ENCODE measurements at regions not wholly inside any gene's neighbourhood (a gene's known extent, or its start where the extent isn't known, plus 50 kb on each side); places are given as distances from the start of the nearest gene placed in this dataset.
"Not testable (repeated sequence)": the region's sequence is repeated elsewhere in the genome, so short reads cannot be mapped to it uniquely, and the experiment has no call there.

DNA sequence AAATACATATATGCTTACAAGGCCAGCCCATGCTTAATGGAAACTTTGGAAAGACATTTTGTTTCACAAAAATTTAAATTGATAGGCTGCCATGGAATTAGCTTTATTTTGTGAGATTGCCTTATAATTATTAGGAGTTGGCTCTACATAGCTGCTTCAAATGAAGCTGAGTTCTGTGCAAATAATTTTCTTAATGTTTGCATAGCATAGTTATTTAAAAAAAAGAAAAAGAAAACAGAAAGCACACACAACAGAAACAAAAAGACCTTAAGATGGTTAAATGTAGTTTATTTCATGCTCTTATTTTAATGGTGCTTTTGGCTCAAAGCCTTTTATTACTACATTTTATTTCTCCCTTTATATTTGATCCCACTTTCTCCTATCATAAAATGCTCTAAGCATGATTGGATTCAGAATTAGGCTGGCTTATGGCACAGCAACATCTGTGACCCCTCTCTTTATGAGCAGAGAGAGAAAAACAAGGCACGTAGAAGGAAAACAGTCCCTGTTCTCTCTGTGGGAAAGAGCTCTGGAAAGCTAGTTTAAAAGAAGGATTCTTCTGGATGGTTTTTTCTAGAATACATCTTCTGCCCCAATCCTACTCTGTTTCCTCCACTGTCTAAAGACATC is 530.5 kb downstream of the NTRK2 start:
- DNase-seq = no peak

GRCh38 chr9:85192750-85193149 is 523.2 kb downstream of the NTRK2 start:
- no peak for DNase-seq

GRCh38 chr9:85186218-85186585 is 516.7 kb downstream of the NTRK2 start:
- no peak for DNase-seq

DNA sequence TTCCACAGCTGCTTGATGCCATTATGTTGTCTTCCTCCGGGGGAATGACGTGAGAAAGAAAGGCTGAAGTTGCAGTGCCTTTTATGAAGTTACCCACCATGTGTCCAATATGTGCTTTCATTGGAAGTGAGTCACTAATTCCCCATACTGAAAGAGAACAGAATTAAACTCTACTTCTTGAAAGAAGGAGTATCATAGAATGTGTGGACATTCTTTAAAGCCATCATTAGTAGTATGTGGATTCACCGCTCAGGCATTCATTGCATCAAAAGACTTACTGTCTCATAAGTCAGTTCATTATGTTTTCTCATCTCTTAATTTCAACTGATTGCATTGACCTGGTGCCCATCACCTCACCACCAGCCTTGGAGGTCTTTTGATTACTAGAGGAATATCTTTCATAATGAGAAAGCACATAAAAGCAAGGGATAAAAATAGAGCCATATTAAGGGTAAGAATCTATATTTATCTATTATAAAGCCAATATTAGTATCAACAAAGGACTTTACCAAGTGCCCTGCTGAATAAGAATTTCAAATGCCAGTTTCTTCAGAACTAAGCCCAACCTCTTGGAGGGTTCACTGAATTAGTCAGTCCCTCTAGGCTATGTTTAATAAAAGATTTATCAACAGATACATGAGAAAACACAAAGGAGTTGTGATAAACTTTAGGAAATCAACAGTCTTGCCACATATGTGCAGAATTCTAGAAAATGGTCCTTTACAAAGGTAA is 516.1 kb downstream of the NTRK2 start:
- no peak for DNase-seq

GRCh38 chr9:85182383-85182782 is 512.9 kb downstream of the NTRK2 start:
- DNase-seq = no peak

GRCh38 chr9:85178474-85178873 is 508.9 kb downstream of the NTRK2 start:
- no peak for DNase-seq

DNA sequence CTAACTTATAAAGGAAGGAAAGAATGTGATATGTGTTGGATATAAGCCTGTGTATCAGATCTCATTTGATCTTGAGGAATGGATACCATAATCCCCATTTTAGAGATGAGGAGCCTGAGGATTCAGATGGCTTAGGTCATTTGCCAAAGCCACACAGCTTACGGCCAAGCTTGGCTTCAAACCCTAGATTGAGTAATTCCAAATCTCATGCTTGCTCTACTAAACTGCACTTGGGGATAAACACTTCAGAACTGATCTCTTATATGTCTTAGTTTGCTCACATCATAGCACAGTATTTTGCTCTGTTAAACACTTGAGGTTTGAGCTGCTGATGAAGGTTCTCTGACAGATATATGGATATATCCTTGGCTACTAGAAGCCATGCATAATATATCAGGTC is 504.4 kb downstream of the NTRK2 start:
- no peak for DNase-seq

DNA sequence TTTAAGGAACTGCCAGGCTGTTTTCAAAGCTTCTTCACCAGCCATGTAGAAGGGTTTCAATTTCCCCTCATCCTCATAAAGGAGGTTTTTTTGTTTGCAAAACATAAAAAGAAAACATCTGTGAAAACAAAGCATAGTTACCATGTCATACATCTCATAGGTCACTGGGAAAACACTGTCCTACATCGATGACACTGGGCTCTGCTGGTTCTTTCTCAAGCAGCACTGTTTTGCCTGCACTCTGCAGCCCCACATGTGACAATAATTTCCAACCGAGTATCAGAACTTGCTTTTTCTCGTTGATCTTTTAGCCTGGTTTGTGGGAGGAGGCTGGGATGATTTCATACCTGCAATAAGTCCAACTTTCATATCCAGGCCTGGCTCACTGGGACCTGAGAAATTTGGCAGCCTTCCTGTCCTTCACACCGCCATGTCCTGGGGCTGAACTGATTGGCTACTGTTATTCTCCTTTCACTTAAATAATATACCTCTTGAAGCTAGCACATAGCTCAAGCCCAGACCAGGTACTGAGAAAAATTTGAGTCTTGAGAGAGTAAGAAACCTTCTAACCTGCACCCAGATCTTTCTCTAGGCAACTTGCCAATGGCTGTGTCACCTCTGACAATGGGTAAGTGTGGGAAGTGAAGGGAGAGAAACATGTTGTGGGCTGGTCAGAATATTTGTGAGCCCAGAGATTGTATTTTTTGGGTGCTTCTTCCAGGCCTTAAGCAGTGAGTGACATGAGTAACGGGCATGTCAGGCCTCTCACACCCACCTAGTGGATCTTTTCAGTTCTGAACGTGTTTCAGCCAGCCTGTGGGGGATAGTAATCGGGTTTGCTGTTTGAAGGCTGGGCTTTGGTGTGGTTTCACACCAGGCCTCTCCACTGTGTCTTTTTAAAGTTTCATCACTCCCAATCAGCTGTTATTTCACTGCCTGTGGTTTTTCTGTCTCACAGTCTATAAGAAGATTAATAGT is 502.8 kb downstream of the NTRK2 start:
- no peak for DNase-seq

GRCh38 chr9:85171163-85171562 is 501.6 kb downstream of the NTRK2 start:
- DNase-seq = no peak

DNA sequence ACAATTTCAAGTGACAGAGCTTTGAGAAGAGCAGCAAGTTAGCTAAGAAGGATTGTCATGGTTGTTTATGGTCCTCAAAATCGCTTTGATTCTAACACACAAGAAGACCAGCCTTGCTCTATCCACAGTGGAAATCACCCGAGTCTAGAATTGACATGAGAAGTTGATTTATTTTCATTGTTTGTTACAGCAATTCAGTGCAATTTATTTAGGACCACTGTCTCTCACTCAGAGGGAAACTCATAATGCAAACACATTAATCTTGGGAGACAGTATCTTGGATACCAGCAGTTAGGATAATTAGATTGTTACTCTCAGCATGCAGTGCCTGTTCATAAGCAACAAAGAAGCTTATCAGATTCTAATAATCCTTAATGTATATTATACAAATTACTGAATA is 498.9 kb downstream of the NTRK2 start:
- no peak for DNase-seq

- no peak for DNase-seq
These were observed 497.6 kb downstream of the NTRK2 start for GRCh38 chr9:85167146-85167545.

DNA sequence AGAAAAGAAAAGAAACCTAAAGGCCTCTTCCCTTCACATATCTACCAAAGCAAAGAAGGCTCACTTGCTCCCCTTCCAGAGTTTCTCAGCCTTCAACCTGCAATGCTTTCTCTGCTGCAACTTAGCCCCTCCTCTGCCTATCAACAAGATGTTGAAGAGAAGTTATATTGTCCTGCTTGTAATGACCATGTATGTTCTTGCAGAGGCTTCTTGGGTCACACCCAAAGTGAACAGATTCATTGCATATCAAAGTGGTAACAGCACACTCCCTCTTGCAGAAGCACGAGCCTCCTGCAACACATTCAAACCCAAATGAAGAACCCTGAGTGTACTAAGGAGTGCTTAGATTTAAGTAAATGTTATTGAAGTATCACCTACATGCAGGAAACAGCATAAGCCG is 494.3 kb downstream of the NTRK2 start:
- DNase-seq = no peak

GRCh38 chr9:85163415-85163814 is 493.9 kb downstream of the NTRK2 start:
- no peak for DNase-seq

DNA sequence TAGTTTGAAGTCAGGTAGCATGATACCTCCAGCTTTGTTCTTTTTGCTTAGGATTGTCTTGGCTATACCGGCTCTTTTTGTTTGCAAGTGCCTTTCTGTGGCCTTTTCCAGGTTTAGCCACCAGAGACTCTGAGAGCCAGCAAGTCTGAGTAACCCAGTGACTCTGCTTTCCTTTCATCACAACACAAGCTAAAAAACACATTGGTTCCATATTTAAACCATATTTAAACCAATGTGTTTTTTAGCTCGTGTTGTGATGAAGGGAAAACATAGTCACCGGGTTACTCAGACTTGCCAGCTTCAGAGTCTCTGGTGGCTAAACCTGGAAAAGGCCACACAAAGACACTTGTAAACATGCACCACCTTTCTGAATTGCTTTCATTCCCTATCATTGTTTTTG is 493.3 kb downstream of the NTRK2 start:
- DNase-seq = no peak

GRCh38 chr9:85160944-85161343 is 491.4 kb downstream of the NTRK2 start:
- DNase-seq = not testable (repeated sequence)

- DNase-seq = no peak
These were observed 489.0 kb downstream of the NTRK2 start for GRCh38 chr9:85158512-85158911.

DNA sequence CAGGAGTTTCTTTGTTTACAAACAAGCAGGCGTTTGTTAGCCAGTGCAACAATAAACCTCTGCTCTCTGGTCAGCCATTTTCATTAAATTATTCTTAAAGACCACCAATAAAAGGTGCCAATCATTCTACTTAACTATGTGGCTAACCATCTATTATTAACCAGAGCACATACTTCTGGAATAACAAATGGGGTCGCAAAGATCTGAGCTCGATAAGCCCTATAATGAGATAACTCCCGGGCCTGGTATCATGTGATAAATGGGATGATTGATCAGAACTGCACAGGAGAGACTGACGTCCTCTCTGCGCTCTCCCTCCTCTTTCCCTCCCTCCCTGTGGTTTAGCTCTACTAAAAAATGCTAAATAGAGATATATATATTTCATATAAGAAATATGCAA is 488.2 kb downstream of the NTRK2 start:
- no peak for DNase-seq

GRCh38 chr9:85156652-85157051 is 487.1 kb downstream of the NTRK2 start:
- DNase-seq = no peak

- no peak for DNase-seq
These were observed 485.8 kb downstream of the NTRK2 start for GRCh38 chr9:85155352-85155751.

GRCh38 chr9:85151741-85152140 is 482.2 kb downstream of the NTRK2 start:
- DNase-seq = no peak

GRCh38 chr9:85151162-85151561 is 481.6 kb downstream of the NTRK2 start:
- DNase-seq = no peak

- no peak for DNase-seq
These were observed 477.6 kb downstream of the NTRK2 start for GRCh38 chr9:85147046-85147640.

DNA sequence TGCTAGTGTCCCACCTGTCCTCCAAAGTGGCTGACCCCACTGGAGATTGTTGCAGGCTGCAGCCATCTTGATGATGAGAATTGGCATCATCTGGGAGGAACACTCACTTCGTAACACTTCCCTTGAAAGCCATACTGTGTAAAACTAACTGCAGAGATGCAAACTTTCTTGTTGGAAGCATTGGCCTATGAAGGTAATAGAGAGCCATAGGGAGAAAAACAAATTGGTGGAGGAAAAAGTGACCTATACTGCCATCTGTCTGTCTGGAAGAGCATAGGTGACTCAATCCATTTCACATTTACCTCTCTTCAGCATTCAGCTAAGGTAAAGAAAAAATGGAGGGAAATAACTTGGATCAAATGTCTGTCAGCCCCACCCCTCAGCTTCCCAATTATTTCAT is 473.4 kb downstream of the NTRK2 start:
- DNase-seq = no peak

All from NCI-H1048 (cell line).